HG02798 (cell line): ENCODE measurements at regions not wholly inside any gene's neighbourhood (a gene's known extent, or its start where the extent isn't known, plus 50 kb on each side); places are given as distances from the start of the nearest gene placed in this dataset.
"Not testable (repeated sequence)": the region's sequence is repeated elsewhere in the genome, so short reads cannot be mapped to it uniquely, and the experiment has no call there.

Source experiments
- ATAC-seq: cut with Tn5 transposase; IDR thresholded peaks from one replicate; pipeline ENCODE4 v1.9.1; 2021; ENCODE audit warnings: mild to moderate bottlenecking; ENCODE audit not compliant: unreplicated experiment, poor library complexity

DNA sequence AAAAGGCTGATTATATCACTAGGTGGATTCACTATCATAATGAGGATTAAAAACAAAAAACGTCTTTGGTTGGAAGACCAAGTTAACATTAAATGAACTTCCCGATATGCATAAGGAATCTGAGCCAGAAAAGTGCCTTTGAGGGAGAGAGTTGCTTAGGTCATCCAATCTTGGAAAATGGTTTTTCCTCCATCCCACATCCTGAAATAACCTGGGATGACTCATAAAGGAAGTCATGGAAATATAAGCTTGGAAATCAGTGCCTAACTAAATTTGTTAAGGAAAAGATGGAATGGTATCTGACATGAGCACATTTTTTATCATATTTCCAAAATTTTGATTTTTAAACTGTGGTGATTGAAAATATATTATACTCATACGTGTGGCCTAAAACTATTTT is 66.0 kb downstream of the KBTBD8 start:
- no peak for ATAC-seq

- ATAC-seq = peak; percentile 81
Observed at GRCh38 chr3:67067251-67067650, 69.1 kb downstream of the KBTBD8 start.

- ATAC-seq = not testable (repeated sequence)
Observed at GRCh38 chr3:67072640-67073039, 74.5 kb downstream of the KBTBD8 start.

DNA sequence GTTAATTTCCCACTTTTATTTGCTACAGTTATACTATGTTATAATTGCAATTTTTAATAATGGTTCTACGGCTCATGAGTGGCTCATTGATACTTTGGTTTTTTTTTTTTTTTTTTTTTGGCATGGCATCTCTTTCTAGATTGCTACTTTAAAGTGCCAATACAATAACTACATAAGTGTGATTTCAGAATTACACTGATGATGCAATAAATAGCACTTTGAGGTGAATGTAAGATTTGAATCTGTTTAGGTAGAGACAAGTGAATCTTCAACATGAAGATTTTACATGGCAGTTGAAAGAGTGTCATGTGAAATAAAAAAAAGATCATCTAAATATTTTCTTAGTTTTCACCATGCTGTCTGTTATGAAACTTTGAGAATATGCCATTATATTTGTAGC is 75.7 kb downstream of the KBTBD8 start:
- no peak for ATAC-seq

GRCh38 chr3:67075295-67075694 is 77.2 kb downstream of the KBTBD8 start:
- ATAC-seq = no peak

- no peak for ATAC-seq
Observed at GRCh38 chr3:67076607-67077006, 78.5 kb downstream of the KBTBD8 start.

DNA sequence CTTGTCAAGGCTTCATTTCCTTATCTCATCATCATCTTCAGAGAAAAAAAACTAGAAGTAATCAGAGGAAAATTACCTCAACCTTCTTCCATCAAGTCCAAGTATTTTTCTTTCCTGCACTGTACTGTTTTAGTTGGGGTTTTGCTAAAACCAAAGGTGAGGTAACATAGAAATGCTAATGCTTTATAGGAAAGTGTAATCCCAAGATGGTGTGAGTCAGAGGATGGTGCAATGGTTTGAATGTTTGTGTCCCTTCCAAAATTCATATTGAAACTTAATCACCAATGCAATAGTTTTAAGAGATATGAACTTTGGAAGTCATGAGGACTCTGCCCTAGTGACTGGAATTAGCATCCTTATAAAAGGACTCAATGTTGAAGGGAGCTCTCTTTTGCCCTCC is 79.5 kb downstream of the KBTBD8 start:
- no peak for ATAC-seq

DNA sequence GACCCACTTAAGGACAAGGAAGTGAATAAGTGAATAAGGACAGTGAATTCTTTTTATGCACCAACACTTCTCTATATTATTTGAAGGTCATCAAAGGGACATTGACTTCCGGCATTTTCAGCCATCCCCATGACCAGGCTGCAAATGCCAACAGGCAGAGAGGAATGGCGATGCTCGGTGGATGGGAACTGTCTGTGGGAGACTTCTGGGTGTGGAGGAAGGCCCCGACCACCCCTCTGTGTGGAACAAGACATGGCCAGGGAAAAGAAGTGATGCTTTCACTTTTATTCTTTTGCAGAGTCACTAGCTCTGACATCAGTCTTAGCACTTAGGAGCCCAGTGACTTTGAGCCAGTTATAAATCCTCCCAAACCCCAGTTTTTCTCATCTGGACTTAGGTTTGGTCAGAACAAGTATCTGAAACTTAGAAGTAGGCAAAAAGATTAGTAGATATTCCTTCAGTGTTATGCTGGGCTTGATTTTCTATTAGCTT is 84.5 kb downstream of the KBTBD8 start:
- ATAC-seq = no peak

GRCh38 chr3:67083277-67083676 is 85.2 kb downstream of the KBTBD8 start:
- ATAC-seq = no peak

GRCh38 chr3:67087788-67088187 is 89.7 kb downstream of the KBTBD8 start:
- ATAC-seq = no peak

- ATAC-seq = no peak
Observed at GRCh38 chr3:67090474-67090873, 92.4 kb downstream of the KBTBD8 start.

GRCh38 chr3:67093305-67093704 is 95.2 kb downstream of the KBTBD8 start:
- ATAC-seq = no peak

DNA sequence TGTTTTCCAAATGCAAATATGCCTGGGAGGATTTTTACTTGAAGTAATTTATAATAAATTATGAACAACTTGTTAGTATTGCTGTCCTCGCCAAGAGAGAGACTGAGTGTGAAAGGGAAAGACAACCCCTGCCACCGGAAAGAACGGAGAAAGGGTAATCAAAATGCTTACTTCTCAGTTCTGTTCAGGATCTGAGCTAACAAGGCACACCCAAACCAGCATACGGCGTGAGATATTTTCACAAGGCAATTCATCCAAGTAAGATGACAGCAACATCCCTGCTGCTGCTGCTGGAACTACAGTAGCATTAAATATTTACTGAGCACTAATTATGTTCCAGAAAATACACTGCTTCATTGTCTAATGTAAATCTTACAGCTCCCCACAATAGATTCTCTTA is 96.1 kb downstream of the KBTBD8 start:
- ATAC-seq = no peak

- no peak for ATAC-seq
Observed at GRCh38 chr3:67094774-67095173, 96.7 kb downstream of the KBTBD8 start.

GRCh38 chr3:67104388-67104787 is 106.3 kb downstream of the KBTBD8 start:
- ATAC-seq = no peak

- ATAC-seq = no peak
Observed at GRCh38 chr3:67106874-67107273, 108.8 kb downstream of the KBTBD8 start.

- ATAC-seq = no peak
Observed at GRCh38 chr3:67109651-67110204, 111.6 kb downstream of the KBTBD8 start.

GRCh38 chr3:67113802-67114407 is 115.8 kb downstream of the KBTBD8 start:
- ATAC-seq = peak; percentile 98

- no peak for ATAC-seq
Observed at GRCh38 chr3:67118122-67118521, 120.0 kb downstream of the KBTBD8 start.

DNA sequence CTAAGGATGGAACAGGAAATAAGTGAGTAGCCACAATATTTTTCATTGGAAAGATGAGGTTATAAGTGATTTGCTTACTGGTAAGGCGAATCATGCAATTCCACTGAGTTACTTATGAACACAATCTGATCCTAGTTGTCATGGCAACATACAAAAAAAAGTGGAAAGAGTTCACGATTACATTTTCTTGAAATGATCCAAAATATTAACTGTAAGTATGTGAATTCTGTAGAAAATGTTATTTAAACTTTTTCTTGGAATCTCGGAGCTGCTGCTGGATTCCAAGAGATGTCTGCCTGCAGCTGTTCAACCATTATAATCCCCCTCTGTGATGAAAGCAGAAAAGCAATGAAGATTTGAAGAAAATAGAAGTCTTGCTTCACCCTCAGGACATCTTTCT is 120.5 kb downstream of the KBTBD8 start:
- no peak for ATAC-seq

- no peak for ATAC-seq
Observed at GRCh38 chr3:67123914-67124313, 125.8 kb downstream of the KBTBD8 start.

DNA sequence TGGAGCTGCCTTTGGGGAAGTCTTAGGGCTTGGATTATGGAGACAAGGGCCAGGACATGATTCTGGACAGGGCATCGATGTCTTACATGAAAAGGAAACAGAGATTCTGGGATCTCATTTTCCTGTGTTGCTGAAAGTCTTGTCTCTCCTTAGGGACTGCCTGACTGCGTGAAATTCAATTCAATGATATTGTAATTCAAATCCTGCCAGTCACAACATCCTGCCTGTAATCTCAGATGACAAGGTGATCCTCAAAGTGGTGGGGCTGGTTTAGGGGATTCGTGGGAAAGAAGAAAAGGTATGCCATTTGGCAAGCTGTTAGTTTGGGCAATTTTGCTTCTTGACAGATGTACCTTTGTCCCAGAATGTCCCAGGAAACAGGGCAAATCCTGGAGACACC is 129.1 kb downstream of the KBTBD8 start:
- no peak for ATAC-seq
